Spleen (tissue), 7 donors: ENCODE measurements at regions not wholly inside any gene's neighbourhood (a gene's known extent, or its start where the extent isn't known, plus 50 kb on each side); places are given as distances from the start of the nearest gene placed in this dataset.

ENCODE experiments used
- POLR2A ChIP-seq, 3 donors: fragments of 450-650 bp; IDR thresholded peaks; one replicate each; pipeline ENCODE4 v1.5.1; 2017; ENCODE audit warnings: antibody characterized with exemption in 3 of 3, mild to moderate bottlenecking in 1 of 3
- POLR2AphosphoS5 ChIP-seq, 3 donors: sonication (generic); formaldehyde crosslinking; IDR thresholded peaks; one replicate each; pipeline ENCODE4 v1.5.1; 2017; ENCODE audit warnings: antibody characterized with exemption in 3 of 3
- TF ChIP-seq, protein P1 (sequence below), 11 experiments: fragments of 200-600 bp in 7 of 11; fragments of 450-650 bp in 4 of 11; sonication (generic) in 4 of 11; IDR thresholded peaks in 8 of 11; conservative IDR thresholded peaks in 3 of 11; 1 replicate in 7 of 11; 2 replicates in 4 of 11; pipeline versions ENCODE4 v1.4.0 to v1.8.0; 2016 to 2021; ENCODE audit warnings: antibody characterized with exemption in 11 of 11, inconsistent platforms in 4 of 11, mild to moderate bottlenecking in 1 of 11
- donor health status: DM: no; HTN: no; CAD: no; lungs with moderate emphysema.
- donor health status: DM: no; HTN: no; CAD: no.
- donor health status: DM: no; HTN: no; CAD: no.

DNA sequence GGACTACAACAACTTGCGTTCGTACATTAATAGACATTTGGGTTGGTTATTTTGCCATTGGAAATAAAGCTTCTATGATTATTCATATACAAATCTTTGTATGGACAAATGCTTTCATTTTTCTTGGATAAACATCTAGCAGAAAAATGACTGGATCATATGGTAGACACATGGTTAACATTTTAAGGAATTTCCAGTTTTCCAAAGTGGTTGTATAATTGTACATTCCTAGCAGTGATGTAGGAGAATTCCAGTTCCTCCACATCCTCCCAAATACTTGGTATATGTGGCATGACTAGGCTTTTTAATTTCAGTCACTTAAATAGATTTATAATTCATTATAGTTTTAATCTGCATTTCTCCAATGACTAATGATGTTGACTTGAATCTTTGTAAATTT is 246.2 kb upstream of the NCAM1 start:
- TF ChIP-seq, protein P1, sequence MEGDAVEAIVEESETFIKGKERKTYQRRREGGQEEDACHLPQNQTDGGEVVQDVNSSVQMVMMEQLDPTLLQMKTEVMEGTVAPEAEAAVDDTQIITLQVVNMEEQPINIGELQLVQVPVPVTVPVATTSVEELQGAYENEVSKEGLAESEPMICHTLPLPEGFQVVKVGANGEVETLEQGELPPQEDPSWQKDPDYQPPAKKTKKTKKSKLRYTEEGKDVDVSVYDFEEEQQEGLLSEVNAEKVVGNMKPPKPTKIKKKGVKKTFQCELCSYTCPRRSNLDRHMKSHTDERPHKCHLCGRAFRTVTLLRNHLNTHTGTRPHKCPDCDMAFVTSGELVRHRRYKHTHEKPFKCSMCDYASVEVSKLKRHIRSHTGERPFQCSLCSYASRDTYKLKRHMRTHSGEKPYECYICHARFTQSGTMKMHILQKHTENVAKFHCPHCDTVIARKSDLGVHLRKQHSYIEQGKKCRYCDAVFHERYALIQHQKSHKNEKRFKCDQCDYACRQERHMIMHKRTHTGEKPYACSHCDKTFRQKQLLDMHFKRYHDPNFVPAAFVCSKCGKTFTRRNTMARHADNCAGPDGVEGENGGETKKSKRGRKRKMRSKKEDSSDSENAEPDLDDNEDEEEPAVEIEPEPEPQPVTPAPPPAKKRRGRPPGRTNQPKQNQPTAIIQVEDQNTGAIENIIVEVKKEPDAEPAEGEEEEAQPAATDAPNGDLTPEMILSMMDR (IDR thresholded peaks at IDR 0.05 in 8 of 11, conservative IDR thresholded peaks at IDR 0.05 in 3 of 11), result no peak
- no peak for TF ChIP-seq POLR2A (IDR thresholded peaks at IDR 0.05)
- TF ChIP-seq POLR2AphosphoS5 (IDR thresholded peaks at IDR 0.05), result no peak
